HUES64 (cell line): ENCODE measurements at regions not wholly inside any gene's neighbourhood (a gene's known extent, or its start where the extent isn't known, plus 50 kb on each side); places are given as distances from the start of the nearest gene placed in this dataset.

ENCODE experiments used
- H3K27ac ChIP-seq: 2 replicates; pipeline ENCODE4 v1.7.0; 2013; ENCODE audit warnings: low read depth, low read length, inconsistent platforms
- H3K27me3 ChIP-seq: 2 replicates; pipeline ENCODE4 v1.6.1; 2013; ENCODE audit warnings: mild to moderate bottlenecking, low read length; ENCODE audit not compliant: insufficient read depth
- H3K36me3 ChIP-seq: 2 replicates; pipeline ENCODE4 v1.6.1; 2013; ENCODE audit warnings: mild to moderate bottlenecking, low read length; ENCODE audit not compliant: insufficient read depth
- H3K4me1 ChIP-seq: 2 replicates; pipeline ENCODE4 v1.6.1; 2013; ENCODE audit warnings: mild to moderate bottlenecking, low read length, moderate library complexity; ENCODE audit not compliant: insufficient read depth
- H3K4me3 ChIP-seq: 2 replicates; pipeline ENCODE4 v1.5.1; 2013; ENCODE audit warnings: mild to moderate bottlenecking, low read length, moderate library complexity
- H3K9ac ChIP-seq: 2 replicates; pipeline ENCODE4 v1.6.1; 2013; ENCODE audit warnings: mild to moderate bottlenecking, low read depth, low read length
- H3K9me3 ChIP-seq: 2 replicates; pipeline ENCODE4 v1.6.1; 2013; ENCODE audit warnings: low read depth, low read length; ENCODE audit not compliant: insufficient read depth
- WGBS: fragments of 150-250, 120-280 bp; methylation state at CpG from one replicate; pipeline ENCODE4 v1.1.7; 2013; ENCODE audit warnings: missing lambda C conversion rate; 5-methylcytosine and 5-hydroxymethylcytosine counted together

DNA sequence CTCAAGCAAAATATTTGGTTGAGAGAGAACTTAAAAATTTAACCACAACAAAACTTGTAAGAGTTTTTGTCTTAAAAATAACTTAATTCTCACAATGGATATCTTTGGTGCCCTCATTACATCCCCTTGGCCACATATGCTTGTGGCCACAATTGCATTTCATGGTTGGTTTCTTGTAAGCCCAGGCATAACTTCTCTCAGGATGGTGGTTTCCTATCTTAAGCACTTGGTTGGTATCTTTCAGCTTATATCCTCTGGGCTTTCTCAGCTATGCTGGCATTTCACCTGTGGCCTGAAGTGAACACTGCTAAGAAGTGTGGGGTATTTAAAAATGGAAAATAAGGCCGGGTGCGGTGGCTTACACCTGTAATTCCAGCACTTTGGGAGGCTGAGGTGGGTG is 212.4 kb upstream of the MEF2C start:
- no peak overlapping the region for H3K9ac ChIP-seq
- no peak overlapping the region for H3K27ac ChIP-seq
- no peak overlapping the region for H3K4me3 ChIP-seq
- no peaks in the 10 kb centered on the region for H3K27me3 ChIP-seq
- H3K9me3 ChIP-seq = no peaks in the 10 kb centered on the region; the same call in 1 of the 2 replicates
- H3K36me3 ChIP-seq = no peaks in the 10 kb centered on the region
- WGBS = 97% methylated on average over 2 of the region's 2 CpGs
- 0 out of 2 replicates have a peak, but pooled peaks cover 3% of the 10 kb centered on the region for H3K4me1 ChIP-seq

DNA sequence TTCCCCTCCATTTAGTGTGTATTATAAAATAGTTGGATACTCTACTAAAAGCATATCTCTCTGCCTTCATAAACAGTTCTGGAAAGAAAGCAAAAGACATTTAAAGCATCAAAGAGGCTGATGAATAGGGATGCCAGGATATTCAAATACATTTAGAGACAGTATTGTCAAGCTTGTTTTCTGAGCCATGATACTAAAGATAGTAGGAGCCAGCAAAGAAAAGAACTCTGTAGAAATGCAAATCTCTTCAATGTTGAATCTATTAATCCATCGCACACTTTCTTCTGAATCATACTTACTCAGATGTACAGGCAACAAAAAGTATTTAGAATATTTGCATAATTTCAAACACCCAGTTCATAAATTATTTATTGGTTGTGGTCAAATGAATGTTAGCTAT is 207.1 kb upstream of the MEF2C start:
- Histone ChIP-seq H3K9me3 (no peaks in the 10 kb centered on the region), H3K27ac (no peak overlapping the region), H3K27me3 (no peaks in the 10 kb centered on the region), H3K4me3 (no peak overlapping the region), H3K9ac (no peak overlapping the region), H3K36me3 (no peaks in the 10 kb centered on the region), H3K4me1 (peaks cover 8% of the 10 kb centered on the region; the same call in 1 of the 2 replicates)
- 80% methylated on average over 1 of the region's 1 CpG for WGBS

DNA sequence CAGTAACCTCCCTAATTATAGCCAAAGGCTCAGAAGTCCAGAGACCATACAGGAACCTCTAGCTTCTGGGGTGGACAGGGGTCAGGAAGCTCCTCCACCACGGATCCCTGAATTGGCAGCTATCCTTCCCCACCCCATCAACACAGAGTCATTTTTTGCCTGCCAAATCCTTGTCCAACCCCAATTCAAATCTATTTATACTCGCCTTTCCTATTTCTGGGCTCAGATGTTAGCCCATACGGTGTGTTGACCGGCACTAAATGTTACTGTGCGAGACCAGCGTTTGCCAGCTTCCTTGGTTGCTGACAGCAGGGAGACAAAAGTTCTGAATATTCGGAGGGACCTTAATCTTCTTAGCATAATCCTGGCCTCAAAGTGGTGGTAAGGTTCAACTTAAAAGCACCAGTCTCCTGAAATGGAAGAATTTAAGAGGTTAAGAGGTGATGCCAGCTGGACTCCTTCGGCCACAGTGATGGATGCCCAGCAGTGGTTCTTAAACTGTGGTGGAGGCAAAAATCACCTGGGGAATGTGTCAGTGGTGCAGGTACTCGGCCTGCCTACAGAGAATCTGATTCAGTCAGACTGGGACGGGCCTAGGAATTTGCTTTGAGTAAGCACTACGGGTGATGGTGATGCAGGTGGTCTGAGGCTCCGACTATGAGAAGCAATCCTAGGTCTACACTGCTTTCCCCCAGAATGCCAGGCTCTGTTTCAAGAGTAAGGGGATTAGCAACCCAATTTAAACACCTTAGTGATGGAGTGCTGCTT is 204.8 kb upstream of the MEF2C start:
- Histone ChIP-seq H3K27ac (no peak overlapping the region), H3K9me3 (no peaks in the 10 kb centered on the region), H3K4me3 (no peak overlapping the region), H3K9ac (no peak overlapping the region), H3K36me3 (no peaks in the 10 kb centered on the region), H3K4me1 (peaks cover 8% of the 10 kb centered on the region; the same call in 1 of the 2 replicates), H3K27me3 (no peaks in the 10 kb centered on the region)
- WGBS = 76% methylated on average over 12 of the region's 12 CpGs

DNA sequence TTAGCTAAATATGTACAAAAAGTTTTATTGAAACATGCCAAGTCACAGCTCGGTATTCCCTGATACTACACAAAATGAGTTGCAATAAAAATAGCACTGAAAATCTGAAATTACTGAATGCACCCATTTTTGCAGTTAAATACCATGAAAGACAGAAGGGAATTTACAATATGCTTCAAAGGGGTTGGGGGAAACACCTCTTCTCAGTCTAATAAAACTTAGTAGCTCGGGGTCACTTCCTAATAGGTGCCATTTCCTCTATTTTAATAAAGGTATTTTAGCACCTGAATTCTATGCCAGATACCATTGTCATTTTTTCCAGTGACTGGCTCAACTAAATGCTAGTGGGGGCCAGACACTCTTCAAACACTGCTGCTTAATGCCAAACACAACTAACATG is 204.1 kb upstream of the MEF2C start:
- no peak overlapping the region for H3K9ac ChIP-seq
- WGBS = 95% methylated on average over 2 of the region's 2 CpGs
- H3K4me1 ChIP-seq = peaks cover 8% of the 10 kb centered on the region; the same call in 1 of the 2 replicates

DNA sequence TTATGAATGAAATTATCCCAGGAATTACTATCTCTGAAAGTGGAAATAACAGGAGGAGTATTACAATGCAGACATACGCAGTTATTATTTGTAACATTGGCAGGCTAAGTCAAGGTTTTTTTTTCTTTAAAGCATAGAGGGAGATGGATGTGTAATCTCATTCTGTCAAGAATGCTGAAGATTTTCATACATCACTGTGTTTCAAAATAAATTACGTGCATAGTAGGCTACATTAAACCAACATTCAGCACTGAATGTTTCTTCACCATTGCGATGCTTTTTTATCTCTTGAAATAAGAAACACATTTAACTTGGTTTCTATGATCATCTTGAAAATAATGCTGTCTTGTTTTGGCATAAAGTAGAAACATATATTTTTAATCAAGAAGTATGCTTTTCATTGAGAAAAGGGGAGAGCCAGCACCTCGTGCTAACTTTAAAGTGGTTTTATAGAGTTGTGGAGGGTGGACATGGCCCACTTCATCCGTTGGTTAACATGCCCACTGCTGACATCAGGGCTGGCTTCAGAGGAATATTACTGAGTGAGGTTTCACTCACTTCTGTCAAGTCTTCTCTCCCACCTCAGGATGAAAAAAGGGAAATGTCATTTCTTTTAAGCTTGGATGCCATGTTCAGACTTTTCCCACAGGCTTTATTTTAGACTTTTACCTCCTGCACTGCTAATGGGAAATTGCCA is 203.6 kb upstream of the MEF2C start:
- peaks cover 8% of the 10 kb centered on the region; the same call in 1 of the 2 replicates for H3K4me1 ChIP-seq
- no peaks in the 10 kb centered on the region for H3K27me3 ChIP-seq
- no peak overlapping the region for H3K27ac ChIP-seq
- no peaks in the 10 kb centered on the region for H3K36me3 ChIP-seq
- WGBS = 95% methylated on average over 5 of the region's 5 CpGs
- no peak overlapping the region for H3K9ac ChIP-seq
- no peak overlapping the region for H3K4me3 ChIP-seq
- no peaks in the 10 kb centered on the region for H3K9me3 ChIP-seq

More for the DNA sequence above, 204.1 kb upstream of the MEF2C start:
- no peak overlapping the region for H3K27ac ChIP-seq
- H3K4me3 ChIP-seq = no peak overlapping the region
- H3K27me3 ChIP-seq = no peaks in the 10 kb centered on the region
- H3K36me3 ChIP-seq = no peaks in the 10 kb centered on the region
- no peaks in the 10 kb centered on the region for H3K9me3 ChIP-seq

DNA sequence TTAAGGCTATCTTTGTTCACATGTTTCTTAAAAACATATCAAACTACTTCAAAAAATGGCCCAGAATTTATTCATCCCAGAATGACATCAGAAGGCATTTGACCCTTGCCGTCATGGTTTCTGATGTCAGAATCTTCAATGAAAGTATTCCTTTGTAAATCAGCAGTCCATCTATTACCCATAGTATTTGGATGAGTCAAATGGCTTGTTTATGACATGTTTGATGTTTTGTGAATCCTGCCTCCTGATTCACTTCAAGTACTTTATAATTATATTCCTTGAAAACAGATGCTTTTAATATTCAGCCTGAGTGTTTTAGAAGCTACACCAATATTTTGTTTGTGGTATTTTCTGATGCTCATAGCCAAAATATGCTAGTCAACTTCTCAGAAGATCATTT is 200.8 kb upstream of the MEF2C start:
- WGBS = 89% methylated on average over 1 of the region's 1 CpG
- no peak overlapping the region for H3K27ac ChIP-seq
- H3K9me3 ChIP-seq = no peaks in the 10 kb centered on the region
- H3K4me1 ChIP-seq = peaks cover 8% of the 10 kb centered on the region; the same call in 1 of the 2 replicates
- H3K36me3 ChIP-seq = no peaks in the 10 kb centered on the region
- H3K27me3 ChIP-seq = no peaks in the 10 kb centered on the region
- no peak overlapping the region for H3K9ac ChIP-seq
- H3K4me3 ChIP-seq = no peak overlapping the region

DNA sequence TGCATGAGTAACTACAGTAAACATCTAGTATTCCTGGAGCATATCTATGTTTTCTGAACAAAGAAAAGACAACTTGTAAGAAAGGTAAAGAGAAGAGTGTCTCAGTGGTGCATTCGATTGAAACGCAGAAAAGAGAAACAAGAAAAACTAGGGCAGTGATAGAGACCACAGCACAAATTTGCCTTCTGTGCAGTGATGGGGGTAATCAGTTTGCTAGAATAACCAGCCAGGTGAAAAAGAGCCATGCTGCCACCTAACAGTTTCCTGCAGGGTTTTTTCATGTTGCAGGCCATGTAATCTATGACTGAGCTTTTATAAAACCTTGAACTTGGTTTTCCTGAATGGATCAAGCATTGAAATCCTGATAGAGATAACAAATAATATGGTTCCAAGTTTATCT is 198.4 kb upstream of the MEF2C start:
- Histone ChIP-seq H3K9ac (no peak overlapping the region), H3K27me3 (no peaks in the 10 kb centered on the region), H3K9me3 (no peaks in the 10 kb centered on the region), H3K36me3 (no peaks in the 10 kb centered on the region), H3K27ac (no peak overlapping the region), H3K4me1 (no peaks in the 10 kb centered on the region), H3K4me3 (no peak overlapping the region)
- 95% methylated on average over 2 of the region's 2 CpGs for WGBS

DNA sequence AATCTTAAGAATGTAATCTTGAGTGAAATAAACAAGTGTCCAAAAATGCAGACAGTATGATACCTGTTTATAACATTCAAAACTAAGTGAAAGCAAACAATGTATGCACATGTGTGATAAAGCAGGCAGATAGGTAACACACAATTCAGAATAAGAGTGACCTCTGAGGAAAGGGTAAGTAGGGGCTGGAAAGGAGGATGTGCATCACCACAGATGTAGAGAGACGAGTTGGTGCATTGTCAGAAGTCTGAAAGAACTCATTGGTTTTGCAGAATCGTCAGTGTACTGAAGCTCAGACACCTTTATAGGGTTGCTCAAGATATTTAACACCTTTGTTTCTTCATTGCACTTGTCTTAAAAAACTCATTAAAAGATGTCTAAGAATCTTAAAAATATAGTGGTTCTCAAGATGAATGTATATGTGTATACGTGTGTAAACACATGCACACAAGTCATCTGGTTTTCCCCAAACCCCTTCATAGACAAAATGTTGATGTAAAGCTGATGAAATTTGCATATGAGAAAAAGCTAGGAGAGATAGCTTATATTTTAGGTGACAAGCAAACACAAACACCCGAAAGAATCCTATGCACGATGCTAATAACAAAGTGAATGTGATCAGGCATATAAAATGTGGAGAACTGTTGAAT is 197.6 kb upstream of the MEF2C start:
- Histone ChIP-seq H3K9ac (no peak overlapping the region), H3K4me3 (no peak overlapping the region), H3K9me3 (no peaks in the 10 kb centered on the region), H3K27me3 (no peaks in the 10 kb centered on the region), H3K4me1 (no peaks in the 10 kb centered on the region), H3K27ac (no peak overlapping the region), H3K36me3 (no peaks in the 10 kb centered on the region)
- WGBS = 96% methylated on average over 4 of the region's 5 CpGs

DNA sequence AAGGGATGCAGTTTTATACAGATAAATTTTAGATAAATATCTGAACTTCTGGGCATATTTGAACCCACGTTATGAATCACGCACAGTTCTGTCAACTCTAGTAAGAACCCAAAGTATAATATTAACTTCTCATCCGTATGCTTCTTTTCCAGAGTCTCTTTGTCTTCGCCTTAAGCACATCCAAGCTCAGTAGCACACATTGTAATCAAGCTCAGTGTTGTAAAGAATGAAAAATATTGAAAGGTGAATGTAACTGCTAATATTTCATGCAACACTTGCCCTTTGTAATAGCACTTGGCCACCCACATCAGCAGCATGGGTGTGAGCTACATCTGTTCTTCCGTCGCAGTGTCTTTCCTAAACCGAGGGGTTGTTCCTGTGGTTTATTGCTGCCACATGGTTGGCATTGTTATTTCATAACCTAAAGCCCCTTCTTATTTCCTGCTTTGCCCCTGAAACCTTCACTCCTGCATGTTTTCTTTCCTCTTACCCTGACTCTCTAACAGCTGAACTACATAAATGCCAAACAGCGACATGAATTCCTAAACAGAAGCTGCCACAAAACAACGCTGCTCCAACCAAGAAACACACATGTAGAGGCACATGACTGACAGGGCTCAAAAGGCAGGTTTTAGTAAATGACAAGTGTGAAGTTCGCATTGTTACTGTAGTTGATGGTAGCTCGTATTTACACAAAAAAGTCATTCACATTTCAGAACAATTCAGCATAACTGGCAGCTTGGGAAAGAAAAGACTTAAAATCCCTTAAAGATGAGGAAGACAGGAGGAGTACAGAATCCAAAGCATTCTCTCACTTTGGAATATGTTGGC is 190.1 kb upstream of the MEF2C start:
- Histone ChIP-seq H3K4me1 (no peaks in the 10 kb centered on the region), H3K4me3 (no peak overlapping the region), H3K36me3 (no peaks in the 10 kb centered on the region), H3K9ac (no peak overlapping the region), H3K27ac (no peak overlapping the region), H3K27me3 (no peaks in the 10 kb centered on the region), H3K9me3 (no peaks in the 10 kb centered on the region)
- WGBS = 96% methylated on average over 8 of the region's 11 CpGs

DNA sequence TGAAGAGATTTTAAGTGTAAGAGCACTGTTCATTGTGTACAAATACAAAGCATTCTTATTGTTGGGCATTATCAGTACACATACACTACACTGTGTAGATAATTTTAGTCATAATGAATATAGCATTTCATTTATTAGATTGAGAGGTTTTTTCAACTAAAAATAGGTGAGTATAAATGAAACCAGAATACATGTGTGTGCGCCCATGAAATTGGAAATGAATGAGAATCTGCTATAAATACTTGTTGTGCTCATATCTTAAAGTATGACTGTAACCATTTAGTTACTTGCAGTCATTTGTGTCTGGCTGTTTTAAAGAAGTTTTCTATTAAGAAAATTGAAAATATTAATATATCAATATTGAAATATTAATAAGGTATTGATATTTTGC is 189.0 kb upstream of the MEF2C start:
- no peak overlapping the region for H3K27ac ChIP-seq
- no peaks in the 10 kb centered on the region for H3K36me3 ChIP-seq
- 93% methylated on average over 1 of the region's 1 CpG for WGBS
- no peak overlapping the region for H3K9ac ChIP-seq
- no peaks in the 10 kb centered on the region for H3K27me3 ChIP-seq
- no peaks in the 10 kb centered on the region for H3K4me1 ChIP-seq
- no peaks in the 10 kb centered on the region for H3K9me3 ChIP-seq
- no peak overlapping the region for H3K4me3 ChIP-seq
